IMR-90 (cell line): ENCODE measurements at regions not wholly inside any gene's neighbourhood (a gene's known extent, or its start where the extent isn't known, plus 50 kb on each side); places are given as distances from the start of the nearest gene placed in this dataset.

Experiments
- ATAC-seq: fragments of 200-7000 bp; cut with Tn5 transposase; 2 replicates; pipeline ENCODE4 v1.9.1; 2020; ENCODE audit warnings: low read depth, mild to moderate bottlenecking, moderate library complexity
- BruUV-seq: library from RNA; stranded (reverse); fragments of 400-500 nt; replicated peaks from 2 replicates; lab custom pipeline; 2021; lab: Mats Ljungman, UMichigan
- CTCF ChIA-PET: fragments of 300-600 bp; formaldehyde crosslinking; extraction: SDS; loops from one replicate; lab custom pipeline; 2021; ENCODE audit warnings: antibody characterized with exemption; lab: Yijun Ruan, JAX
- POLR2A ChIA-PET: fragments of 300-600 bp; sonication (Branson Sonifier 250); formaldehyde crosslinking; loops from one replicate; lab custom pipeline; 2022; ENCODE audit warnings: antibody characterized with exemption; ENCODE audit not compliant: unreplicated experiment; lab: Charles Lee
- DNase-seq: peaks from one replicate; pipeline ENCODE4 v3.0.0; 2013
- H2AFZ ChIP-seq: replicated peaks from 2 replicates; pipeline ENCODE3; 2013; ENCODE audit warnings: low read length, mild to moderate bottlenecking; ENCODE audit not compliant: poor library complexity
- H2AK5ac ChIP-seq: 2 replicates; pipeline ENCODE4 v1.6.1; 2013; ENCODE audit warnings: low read depth, low read length, inconsistent platforms
- H2AK9ac ChIP-seq: replicated peaks from 2 replicates; pipeline ENCODE3; 2013; ENCODE audit warnings: mild to moderate bottlenecking, low read depth, low read length, moderate library complexity; ENCODE audit not compliant: poor library complexity
- H2BK120ac ChIP-seq: 2 replicates; pipeline ENCODE4 v1.6.1; 2013; ENCODE audit warnings: low read depth, low read length, inconsistent platforms
- H2BK15ac ChIP-seq: 3 replicates; pipeline ENCODE4 v1.6.1; 2013; ENCODE audit warnings: low read depth, low read length, inconsistent platforms
- H2BK20ac ChIP-seq: 2 replicates; pipeline ENCODE4 v1.6.1; 2013; ENCODE audit warnings: low read depth, mild to moderate bottlenecking, inconsistent platforms, low read length, moderate library complexity
- H2BK5ac ChIP-seq: 2 replicates; pipeline ENCODE4 v1.6.1; 2013; ENCODE audit warnings: mild to moderate bottlenecking, low read depth, low read length, inconsistent platforms; ENCODE audit not compliant: poor library complexity, severe bottlenecking
- H3K14ac ChIP-seq: replicated peaks from 2 replicates; pipeline ENCODE4 v1.6.1; 2013; ENCODE audit warnings: low read depth, low read length, inconsistent platforms
- H3K18ac ChIP-seq: 2 replicates; pipeline ENCODE4 v1.6.1; 2013; ENCODE audit warnings: low read depth, low read length, control low read depth
- H3K23ac ChIP-seq: 2 replicates; pipeline ENCODE4 v1.6.1; 2013; ENCODE audit warnings: low read depth, low read length, inconsistent platforms
- H3K27ac ChIP-seq: 2 replicates; pipeline ENCODE4 v1.5.1; 2013; ENCODE audit warnings: mild to moderate bottlenecking, control low read depth, low read length; ENCODE audit not compliant: insufficient read depth
- H3K27me3 ChIP-seq: 2 replicates; pipeline ENCODE4 v1.6.1; 2013; ENCODE audit warnings: low read length; ENCODE audit not compliant: control insufficient read depth, insufficient read depth
- H3K36me3 ChIP-seq: 2 replicates; pipeline ENCODE4 v1.6.1; 2013; ENCODE audit warnings: low read length, mixed read lengths; ENCODE audit not compliant: control insufficient read depth, insufficient read depth
- H3K4ac ChIP-seq: 2 replicates; pipeline ENCODE4 v1.6.1; 2013; ENCODE audit warnings: low read depth, low read length, inconsistent platforms
- H3K4me1 ChIP-seq: 2 replicates; pipeline ENCODE4 v1.6.1; 2013; ENCODE audit warnings: low read length, mixed read lengths; ENCODE audit not compliant: control insufficient read depth, insufficient read depth
- H3K4me2 ChIP-seq: 2 replicates; pipeline ENCODE4 v1.6.1; 2013; ENCODE audit warnings: low read depth, mild to moderate bottlenecking, control low read depth, low read length, moderate library complexity
- H3K4me3 ChIP-seq: 2 replicates; pipeline ENCODE4 v1.5.1; 2013; ENCODE audit warnings: low read depth, mild to moderate bottlenecking, control low read depth, low read length, moderate library complexity; ENCODE audit not compliant: insufficient read depth
- H3K56ac ChIP-seq: 2 replicates; pipeline ENCODE4 v1.6.1; 2013; ENCODE audit warnings: low read length, inconsistent platforms; ENCODE audit not compliant: insufficient read depth; ENCODE audit errors: extremely low read depth
- H3K79me1 ChIP-seq, 2 experiments: 2 replicates each; pipeline ENCODE4 v1.6.1; 2013; ENCODE audit warnings: low read length in 2 of 2, inconsistent platforms in 1 of 2, low read depth in 1 of 2
- H3K9ac ChIP-seq: 2 replicates; pipeline ENCODE4 v1.6.1; 2013; ENCODE audit warnings: low read depth, low read length, control low read depth
- H3K9me1 ChIP-seq: 2 replicates; pipeline ENCODE4 v1.6.1; 2013; ENCODE audit warnings: low read length, inconsistent platforms; ENCODE audit not compliant: insufficient read depth
- H3K9me3 ChIP-seq: 2 replicates; pipeline ENCODE4 v1.6.1; 2013; ENCODE audit warnings: low read length; ENCODE audit not compliant: control insufficient read depth, insufficient read depth
- H4K20me1 ChIP-seq: 2 replicates; pipeline ENCODE4 v1.6.1; 2013; ENCODE audit warnings: low read length, inconsistent platforms; ENCODE audit not compliant: insufficient read depth
- H4K5ac ChIP-seq: 2 replicates; pipeline ENCODE4 v1.6.1; 2013; ENCODE audit warnings: mild to moderate bottlenecking, low read depth, low read length, control low read depth
- H4K8ac ChIP-seq, 2 experiments: 2 replicates each; pipeline ENCODE4 v1.6.1; 2013; ENCODE audit warnings: low read depth in 2 of 2, low read length in 2 of 2, control low read depth in 1 of 2, inconsistent platforms in 1 of 2
- H4K91ac ChIP-seq: 2 replicates; pipeline ENCODE4 v1.6.1; 2013; ENCODE audit warnings: low read depth, low read length, inconsistent platforms; ENCODE audit not compliant: insufficient read depth
- BHLHE40 ChIP-seq: fragments of 150-350 bp; IDR thresholded peaks from 2 replicates; pipeline ENCODE4 v1.6.1; 2016; ENCODE audit warnings: mild to moderate bottlenecking, low read depth, low read length
- CHD1 ChIP-seq: IDR thresholded peaks from 2 replicates; pipeline ENCODE4 v1.6.1; 2012; ENCODE audit warnings: low read depth, low read length, improper control_type of control experiment
- MAZ ChIP-seq: IDR thresholded peaks from 2 replicates; pipeline ENCODE4 v1.6.1; 2012; ENCODE audit warnings: low read depth, mild to moderate bottlenecking, low read length, improper control_type of control experiment, moderate library complexity, borderline replicate concordance
- NFE2L2 ChIP-seq: fragments of 150-350 bp; IDR thresholded peaks from 2 replicates; pipeline ENCODE4 v1.6.1; 2016; ENCODE audit warnings: low read depth, mild to moderate bottlenecking, low read length
- POLR2A ChIP-seq: IDR thresholded peaks from 2 replicates; pipeline ENCODE4 v1.6.1; 2012; ENCODE audit warnings: mild to moderate bottlenecking, low read depth, low read length
- RAD21 ChIP-seq: IDR thresholded peaks from 2 replicates; pipeline ENCODE4 v1.6.1; 2012; ENCODE audit warnings: low read length, improper control_type of control experiment
- RCOR1 ChIP-seq: IDR thresholded peaks from 2 replicates; pipeline ENCODE4 v1.6.1; 2012; ENCODE audit warnings: mild to moderate bottlenecking, low read length, improper control_type of control experiment; ENCODE audit not compliant: insufficient replicate concordance
- RFX5 ChIP-seq: IDR thresholded peaks from 2 replicates; pipeline ENCODE4 v1.8.0; 2012; ENCODE audit warnings: low read depth, mild to moderate bottlenecking, low read length, moderate library complexity
- SMC3 ChIP-seq: fragments of 150-350 bp; IDR thresholded peaks from 2 replicates; pipeline ENCODE4 v1.6.1; 2016; ENCODE audit warnings: low read depth, mild to moderate bottlenecking, antibody characterized with exemption, low read length, moderate library complexity
- WGBS, 2 experiments: methylation state at CpG; one replicate each; pipeline versions ENCODE4 v1.1.5 to v1.1.7; 2013; ENCODE audit warnings: missing lambda C conversion rate in 2 of 2; ENCODE audit not compliant: insufficient read length in 1 of 2; ENCODE audit errors: extremely low coverage in 2 of 2; 5-methylcytosine and 5-hydroxymethylcytosine counted together
- dilution Hi-C: fragments of 300-500 bp; cut with HindIII; formaldehyde crosslinking; loops from one replicate; pipeline ENCODE4 v1.14.3; 2018; ENCODE audit warnings: low sequenced_read_pairs; ENCODE audit not compliant: unreplicated experiment
- in situ Hi-C: fragments of 300-500 bp; cut with MboI; formaldehyde crosslinking; loops from 3 replicates; pipeline ENCODE4 v1.14.3; 2019; ENCODE audit warnings: low sequenced_read_pairs, inconsistent platforms, mixed read lengths
- intact Hi-C: fragments of 100-400 bp; cut with micrococcal nuclease; formaldehyde crosslinking; loops from 2 replicates; pipeline ENCODE4 v1.10.0; 2022
- TF ChIP-seq, protein P1 (sequence below): conservative IDR thresholded peaks from 2 replicates; pipeline ENCODE4 v1.5.1; 2012; ENCODE audit warnings: mild to moderate bottlenecking, low read depth, low read length, improper control_type of control experiment
- TF ChIP-seq, protein P2 (sequence below): fragments of 150-350 bp; IDR thresholded peaks from 2 replicates; pipeline ENCODE4 v1.6.1; 2016; ENCODE audit warnings: low read depth, mild to moderate bottlenecking, low read length, moderate library complexity, borderline replicate concordance

DNA sequence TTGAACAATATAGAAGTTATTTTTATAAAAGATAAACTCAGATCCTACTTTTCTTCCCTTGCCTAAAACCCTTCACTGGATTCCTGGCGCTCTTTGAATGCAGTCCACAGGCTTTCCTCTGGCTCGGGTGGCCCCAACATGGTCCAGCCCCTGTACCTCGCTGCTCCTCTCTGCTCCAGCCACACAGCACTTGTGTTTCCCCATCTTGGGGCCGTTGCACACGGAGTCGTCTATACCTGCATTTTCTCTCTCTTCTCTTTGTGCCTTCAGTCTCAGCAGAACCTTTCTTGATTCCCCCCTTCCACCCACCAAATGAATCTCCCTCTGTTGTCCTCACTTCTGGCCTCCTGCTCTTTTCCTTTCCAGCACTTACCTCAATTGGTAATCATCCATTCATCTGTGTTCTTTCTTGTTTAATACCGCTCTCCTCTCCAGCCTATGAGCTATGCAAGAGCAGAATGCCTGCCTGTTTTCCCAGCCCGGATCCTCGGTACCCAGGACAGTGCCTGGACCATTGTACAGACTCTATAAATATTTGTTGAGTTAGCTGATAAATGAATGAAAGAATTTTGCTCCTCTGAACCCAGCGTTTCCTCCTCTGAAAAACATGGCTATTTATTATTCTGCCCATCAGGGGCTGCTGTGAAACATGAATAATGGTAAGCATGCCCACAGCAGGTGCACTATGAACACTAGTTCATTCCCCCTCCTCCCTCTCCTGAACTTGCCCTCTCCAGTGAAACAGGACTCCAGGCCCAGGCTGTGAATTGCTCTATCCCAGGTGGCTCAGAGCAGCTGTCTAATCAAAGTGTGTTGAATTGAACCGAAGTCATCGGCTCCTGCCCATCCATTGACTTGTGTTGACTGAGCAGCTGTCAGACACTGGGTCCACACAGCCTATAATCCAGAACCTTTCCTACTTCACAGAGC is 266.9 kb downstream of the PTPRU start:
- no peak for ATAC-seq
- Histone ChIP-seq H3K27me3 (peaks cover 7% of the 10 kb centered on the region), H4K5ac (no peak overlapping the region), H3K4ac (no peak overlapping the region), H2AK9ac (no peak overlapping the region), H3K36me3 (no peaks in the 10 kb centered on the region), H3K23ac (no peak overlapping the region), H3K9me3 (no peaks in the 10 kb centered on the region), H3K9ac (no peak overlapping the region), H2BK20ac (no peak overlapping the region), H4K8ac (no peak overlapping the region), H4K91ac (no peak overlapping the region), H2AFZ (no peak overlapping the region), H3K4me1 (no peaks in the 10 kb centered on the region), H2BK120ac (no peak overlapping the region), H3K9me1 (no peaks in the 10 kb centered on the region), H3K18ac (no peak overlapping the region), H2BK5ac (no peak overlapping the region), H2AK5ac (no peak overlapping the region), H3K27ac (no peak overlapping the region), H4K20me1 (no peaks in the 10 kb centered on the region), H3K14ac (no peak overlapping the region), H3K79me1 (no peaks in the 10 kb centered on the region), H3K4me2 (no peak overlapping the region), H3K4me3 (no peak overlapping the region), H3K56ac (no peak overlapping the region), H2BK15ac (no peak overlapping the region)
- in situ Hi-C loops: loop anchor here (25.0 kb wide), 1 partner anchor 609 kb away; no protein-coding TSS in a partner anchor
- no peak for DNase-seq
- intact Hi-C loops: no loop called here
- TF ChIP-seq, protein P1, sequence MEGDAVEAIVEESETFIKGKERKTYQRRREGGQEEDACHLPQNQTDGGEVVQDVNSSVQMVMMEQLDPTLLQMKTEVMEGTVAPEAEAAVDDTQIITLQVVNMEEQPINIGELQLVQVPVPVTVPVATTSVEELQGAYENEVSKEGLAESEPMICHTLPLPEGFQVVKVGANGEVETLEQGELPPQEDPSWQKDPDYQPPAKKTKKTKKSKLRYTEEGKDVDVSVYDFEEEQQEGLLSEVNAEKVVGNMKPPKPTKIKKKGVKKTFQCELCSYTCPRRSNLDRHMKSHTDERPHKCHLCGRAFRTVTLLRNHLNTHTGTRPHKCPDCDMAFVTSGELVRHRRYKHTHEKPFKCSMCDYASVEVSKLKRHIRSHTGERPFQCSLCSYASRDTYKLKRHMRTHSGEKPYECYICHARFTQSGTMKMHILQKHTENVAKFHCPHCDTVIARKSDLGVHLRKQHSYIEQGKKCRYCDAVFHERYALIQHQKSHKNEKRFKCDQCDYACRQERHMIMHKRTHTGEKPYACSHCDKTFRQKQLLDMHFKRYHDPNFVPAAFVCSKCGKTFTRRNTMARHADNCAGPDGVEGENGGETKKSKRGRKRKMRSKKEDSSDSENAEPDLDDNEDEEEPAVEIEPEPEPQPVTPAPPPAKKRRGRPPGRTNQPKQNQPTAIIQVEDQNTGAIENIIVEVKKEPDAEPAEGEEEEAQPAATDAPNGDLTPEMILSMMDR: no peak
- TF ChIP-seq MAZ (no peak), POLR2A (no peak), RFX5 (no peak), RCOR1 (no peak), SMC3 (no peak), NFE2L2 (no peak), RAD21 (no peak), CHD1 (no peak), BHLHE40 (no peak)
- TF ChIP-seq, protein P2, sequence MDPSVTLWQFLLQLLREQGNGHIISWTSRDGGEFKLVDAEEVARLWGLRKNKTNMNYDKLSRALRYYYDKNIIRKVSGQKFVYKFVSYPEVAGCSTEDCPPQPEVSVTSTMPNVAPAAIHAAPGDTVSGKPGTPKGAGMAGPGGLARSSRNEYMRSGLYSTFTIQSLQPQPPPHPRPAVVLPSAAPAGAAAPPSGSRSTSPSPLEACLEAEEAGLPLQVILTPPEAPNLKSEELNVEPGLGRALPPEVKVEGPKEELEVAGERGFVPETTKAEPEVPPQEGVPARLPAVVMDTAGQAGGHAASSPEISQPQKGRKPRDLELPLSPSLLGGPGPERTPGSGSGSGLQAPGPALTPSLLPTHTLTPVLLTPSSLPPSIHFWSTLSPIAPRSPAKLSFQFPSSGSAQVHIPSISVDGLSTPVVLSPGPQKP: no peak
- dilution Hi-C loops: no loop called here
- WGBS, 2 experiments: 38% methylated on average over 6 of the region's 12 CpGs; no CpG with 5 or more reads in 1 of the 2 experiments
- no TSS peak for BruUV-seq
- POLR2A ChIA-PET: no interaction called here
- CTCF ChIA-PET: no interaction called here
